AG10803 (cell line): ENCODE measurements at regions not wholly inside any gene's neighbourhood (a gene's known extent, or its start where the extent isn't known, plus 50 kb on each side); places are given as distances from the start of the nearest gene placed in this dataset.

ENCODE experiments used
- DNase-seq: peaks from one replicate; pipeline ENCODE4 v3.0.0; 2010; ENCODE audit warnings: low read depth
- H3K4me3 ChIP-seq: 2 replicates; pipeline ENCODE4 v1.5.1; 2011; ENCODE audit warnings: mild to moderate bottlenecking, low read length, control low read depth
- TF ChIP-seq, protein P1 (sequence below): conservative IDR thresholded peaks from 2 replicates; pipeline ENCODE4 v1.5.1; 2011; ENCODE audit warnings: mild to moderate bottlenecking, low read length, control low read depth, inconsistent platforms

DNA sequence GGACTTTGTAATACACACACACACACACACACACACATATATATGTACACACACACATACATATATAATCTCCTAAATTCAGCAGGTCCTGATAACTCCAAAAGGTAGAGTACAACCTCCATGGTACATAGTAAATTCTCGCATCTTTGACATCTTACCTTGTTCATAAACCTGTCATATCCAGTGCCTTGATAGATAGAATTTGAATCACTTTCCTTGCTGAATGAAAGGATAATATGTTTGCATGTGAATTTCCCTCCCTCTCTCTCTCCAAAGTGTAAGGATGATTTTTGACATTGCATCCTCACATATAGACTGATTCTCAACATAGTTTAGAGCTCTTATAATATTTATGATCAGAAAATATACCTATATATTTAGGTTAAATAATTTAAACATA is 567.1 kb upstream of the ADGRL2 start:
- TF ChIP-seq, protein P1, sequence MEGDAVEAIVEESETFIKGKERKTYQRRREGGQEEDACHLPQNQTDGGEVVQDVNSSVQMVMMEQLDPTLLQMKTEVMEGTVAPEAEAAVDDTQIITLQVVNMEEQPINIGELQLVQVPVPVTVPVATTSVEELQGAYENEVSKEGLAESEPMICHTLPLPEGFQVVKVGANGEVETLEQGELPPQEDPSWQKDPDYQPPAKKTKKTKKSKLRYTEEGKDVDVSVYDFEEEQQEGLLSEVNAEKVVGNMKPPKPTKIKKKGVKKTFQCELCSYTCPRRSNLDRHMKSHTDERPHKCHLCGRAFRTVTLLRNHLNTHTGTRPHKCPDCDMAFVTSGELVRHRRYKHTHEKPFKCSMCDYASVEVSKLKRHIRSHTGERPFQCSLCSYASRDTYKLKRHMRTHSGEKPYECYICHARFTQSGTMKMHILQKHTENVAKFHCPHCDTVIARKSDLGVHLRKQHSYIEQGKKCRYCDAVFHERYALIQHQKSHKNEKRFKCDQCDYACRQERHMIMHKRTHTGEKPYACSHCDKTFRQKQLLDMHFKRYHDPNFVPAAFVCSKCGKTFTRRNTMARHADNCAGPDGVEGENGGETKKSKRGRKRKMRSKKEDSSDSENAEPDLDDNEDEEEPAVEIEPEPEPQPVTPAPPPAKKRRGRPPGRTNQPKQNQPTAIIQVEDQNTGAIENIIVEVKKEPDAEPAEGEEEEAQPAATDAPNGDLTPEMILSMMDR: no peak
- no peak for DNase-seq
- no peak overlapping the region for H3K4me3 ChIP-seq

DNA sequence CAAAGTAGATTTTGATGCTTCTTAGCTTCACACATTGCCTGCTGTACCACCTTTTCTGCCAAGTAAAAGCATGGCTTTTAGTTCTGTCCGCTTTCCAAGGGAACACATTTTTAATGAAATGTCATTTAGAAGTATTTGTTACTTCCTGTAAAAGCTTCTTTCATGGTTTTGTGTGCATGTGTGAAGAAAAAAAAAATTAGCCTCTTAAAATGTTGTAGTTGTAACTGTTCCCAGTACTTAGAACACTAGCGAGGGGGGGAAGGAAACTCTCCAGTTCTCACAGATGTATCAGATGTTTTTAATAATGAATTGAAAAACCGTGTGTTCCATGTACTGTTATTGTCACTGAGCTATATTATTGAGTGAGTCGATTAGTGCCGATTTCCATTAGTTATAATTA is 568.3 kb upstream of the ADGRL2 start:
- TF ChIP-seq, protein P1: no peak
- peak; percentile 8 for DNase-seq
- no peak overlapping the region for H3K4me3 ChIP-seq

DNA sequence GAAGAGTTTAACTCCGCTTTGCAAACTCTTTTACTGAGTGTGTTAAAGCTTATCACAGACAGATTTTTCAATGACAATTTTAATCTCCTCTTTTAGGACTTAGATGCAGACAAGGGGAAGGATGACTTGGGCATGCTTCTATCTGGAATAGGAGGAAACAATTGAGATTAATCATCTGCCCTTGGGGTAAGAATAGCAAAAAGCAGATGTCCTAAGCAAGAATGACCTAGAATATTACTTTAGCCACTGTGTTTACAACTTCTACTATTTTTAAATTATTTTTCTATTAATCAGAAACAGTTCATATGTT is 569.0 kb upstream of the ADGRL2 start:
- DNase-seq: no peak
- no peak overlapping the region for H3K4me3 ChIP-seq
- TF ChIP-seq, protein P1: no peak

DNA sequence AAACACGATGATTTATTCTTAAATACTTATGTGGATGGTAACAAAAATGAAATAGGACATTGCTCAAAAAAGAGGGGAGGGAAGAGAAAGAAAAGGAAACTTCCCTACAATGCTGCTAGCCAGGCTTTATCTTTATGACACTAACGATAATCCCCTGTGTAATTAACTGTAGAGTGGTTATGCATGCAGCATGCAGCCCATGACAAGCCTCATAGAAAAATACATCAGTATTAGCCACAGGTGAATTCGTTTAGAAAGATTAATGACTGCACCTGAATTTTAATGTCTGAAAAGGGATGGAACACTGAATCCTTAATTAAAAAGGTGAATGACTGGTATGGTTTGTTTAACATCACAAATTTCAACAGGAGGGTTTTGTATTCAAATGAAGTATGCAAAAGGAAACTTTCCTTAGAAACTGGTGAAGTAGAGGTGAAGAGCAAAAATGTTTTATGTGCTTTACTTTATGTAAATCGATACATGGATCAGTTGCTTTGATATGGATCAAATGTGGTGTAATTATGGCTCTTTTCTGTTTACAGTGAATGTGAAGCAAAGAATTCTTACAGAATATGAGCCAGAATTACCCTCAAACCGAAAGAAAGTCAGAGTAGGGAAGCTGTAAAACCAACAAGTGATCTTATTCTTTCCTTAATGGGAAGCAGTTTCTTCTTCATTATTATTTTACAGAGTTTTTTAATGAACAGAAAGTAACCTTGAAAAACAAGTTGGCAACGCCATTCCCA is 569.6 kb upstream of the ADGRL2 start:
- no peak overlapping the region for H3K4me3 ChIP-seq

DNA sequence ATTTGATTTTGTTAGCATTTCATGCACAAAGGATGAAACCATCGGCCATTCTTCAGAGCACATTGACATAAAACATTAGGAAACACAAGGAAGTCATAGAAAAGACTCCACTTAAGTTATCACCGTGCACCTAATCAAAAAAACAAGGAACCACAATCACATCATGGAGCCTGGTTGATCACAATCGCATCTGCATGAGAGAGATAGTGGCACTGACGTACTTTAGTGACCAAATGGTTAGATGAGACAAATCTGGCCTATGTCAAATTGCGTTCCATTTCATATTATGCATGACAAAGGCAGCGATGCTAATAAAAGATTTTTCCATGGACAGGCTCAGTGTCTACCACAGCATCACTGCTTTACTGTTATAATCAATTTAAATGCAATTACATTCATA is 571.8 kb upstream of the ADGRL2 start:
- no peak overlapping the region for H3K4me3 ChIP-seq
- DNase-seq: no peak
- TF ChIP-seq, protein P1: no peak

More for the DNA sequence above, 569.6 kb upstream of the ADGRL2 start:
- TF ChIP-seq, protein P1: no peak
- no peak for DNase-seq

DNA sequence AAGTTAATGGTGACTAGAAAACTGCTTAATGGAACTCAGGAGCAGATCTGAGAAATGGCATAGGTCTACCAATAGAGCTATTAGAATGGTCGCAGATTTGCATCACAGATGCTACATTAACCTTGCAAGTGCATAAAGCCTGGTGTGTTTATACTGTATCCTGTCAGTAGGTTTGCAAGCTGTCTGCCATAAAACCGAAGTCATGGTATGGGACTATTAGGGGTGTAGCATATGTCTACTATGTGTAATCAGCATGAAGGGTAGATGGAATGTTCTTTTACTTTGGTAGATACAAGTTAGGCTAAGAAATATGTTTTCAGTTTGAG is 574.2 kb upstream of the ADGRL2 start:
- DNase-seq: no peak
- H3K4me3 ChIP-seq: no peak overlapping the region
- TF ChIP-seq, protein P1: no peak

DNA sequence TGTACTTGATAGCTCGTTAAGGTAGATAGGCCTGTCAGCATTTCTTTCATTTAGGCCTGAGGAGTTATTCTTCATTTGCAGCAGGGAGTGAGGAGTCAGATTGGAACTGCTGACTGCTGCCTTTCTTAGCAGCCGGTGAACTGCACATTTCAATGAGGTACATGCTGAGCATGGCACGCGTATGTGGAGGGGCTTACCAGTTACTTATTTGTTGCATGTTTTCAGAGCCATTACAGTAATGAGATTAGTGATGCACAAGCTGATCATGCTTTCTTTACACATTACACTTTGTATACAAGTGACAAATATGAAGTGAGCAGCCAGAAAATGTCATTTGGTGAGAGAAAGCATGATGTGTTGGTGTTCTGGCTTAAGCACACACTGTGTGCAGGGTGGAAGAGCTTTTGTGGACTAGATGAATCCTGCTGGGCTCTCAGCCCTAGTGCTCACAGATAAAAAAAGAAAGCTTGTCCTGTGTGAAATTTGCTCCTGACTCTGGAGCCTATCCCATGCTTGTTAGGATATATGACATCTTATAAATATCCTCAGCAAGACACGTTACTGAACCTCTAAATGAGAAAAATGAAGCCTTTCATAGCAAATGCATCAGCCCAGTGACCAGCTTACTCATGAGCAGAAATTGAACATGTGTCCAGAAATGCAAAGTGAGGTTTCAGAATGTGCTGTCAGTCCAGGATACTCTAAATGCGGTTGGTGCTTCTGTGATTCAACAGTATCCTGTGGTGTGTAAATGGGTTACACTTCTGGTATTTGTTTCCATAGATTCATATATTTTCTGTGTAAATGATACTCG is 574.7 kb upstream of the ADGRL2 start:
- H3K4me3 ChIP-seq: no peak overlapping the region
- no peak for DNase-seq
- TF ChIP-seq, protein P1: no peak
